Trophoblast cell (in vitro differentiated cells and primary cell): ENCODE measurements at regions not wholly inside any gene's neighbourhood (a gene's known extent, or its start where the extent isn't known, plus 50 kb on each side); places are given as distances from the start of the nearest gene placed in this dataset.

Source experiments
- DNase-seq, 2 donors: peaks; one replicate each; pipeline ENCODE4 v3.0.0-alpha.2; 2016
- H2AFZ ChIP-seq: 2 replicates; pipeline ENCODE4 v1.6.1; 2013; ENCODE audit warnings: low read length, moderate library complexity, mild to moderate bottlenecking; ENCODE audit not compliant: insufficient read depth, poor library complexity
- H2AK5ac ChIP-seq: 2 replicates; pipeline ENCODE4 v1.6.1; 2013; ENCODE audit warnings: mild to moderate bottlenecking, low read length
- H2BK120ac ChIP-seq: 2 replicates; pipeline ENCODE4 v1.6.1; 2013; ENCODE audit warnings: low read length, mild to moderate bottlenecking, moderate library complexity; ENCODE audit not compliant: insufficient read depth, poor library complexity
- H2BK12ac ChIP-seq: 2 replicates; pipeline ENCODE4 v1.6.1; 2013; ENCODE audit warnings: mild to moderate bottlenecking, low read length, moderate library complexity
- H2BK5ac ChIP-seq: 2 replicates; pipeline ENCODE4 v1.6.1; 2013; ENCODE audit warnings: low read length, low read depth, moderate library complexity, mild to moderate bottlenecking; ENCODE audit not compliant: poor library complexity
- H3K14ac ChIP-seq: 2 replicates; pipeline ENCODE4 v1.6.1; 2013; ENCODE audit warnings: mild to moderate bottlenecking, low read length
- H3K18ac ChIP-seq: 2 replicates; pipeline ENCODE4 v1.6.1; 2013; ENCODE audit warnings: mild to moderate bottlenecking, low read length
- H3K23ac ChIP-seq: 2 replicates; pipeline ENCODE4 v1.6.1; 2013; ENCODE audit warnings: low read length
- H3K27ac ChIP-seq: 2 replicates; pipeline ENCODE4 v1.5.1; 2013; ENCODE audit warnings: low read depth, mild to moderate bottlenecking, inconsistent platforms, low read length, moderate library complexity
- H3K27me3 ChIP-seq: 2 replicates; pipeline ENCODE4 v1.6.1; 2013; ENCODE audit warnings: inconsistent platforms, mild to moderate bottlenecking, low read length, moderate library complexity; ENCODE audit not compliant: insufficient read depth
- H3K36me3 ChIP-seq, 2 experiments: 1 replicate in 1 of 2; 2 replicates in 1 of 2; pipeline ENCODE4 v1.6.1; 2013; ENCODE audit warnings: low read length in 2 of 2, mild to moderate bottlenecking in 2 of 2, moderate library complexity in 1 of 2; ENCODE audit not compliant: insufficient read depth in 2 of 2, control insufficient read depth in 1 of 2
- H3K4ac ChIP-seq: 2 replicates; pipeline ENCODE4 v1.6.1; 2013; ENCODE audit warnings: low read depth, mild to moderate bottlenecking, low read length, moderate library complexity
- H3K4me1 ChIP-seq, 2 experiments: 1 replicate in 1 of 2; 2 replicates in 1 of 2; pipeline ENCODE4 v1.6.1; 2013; ENCODE audit warnings: low read length in 2 of 2, mild to moderate bottlenecking in 2 of 2, moderate library complexity in 1 of 2; ENCODE audit not compliant: insufficient read depth in 2 of 2, control insufficient read depth in 1 of 2
- H3K4me2 ChIP-seq: 2 replicates; pipeline ENCODE4 v1.6.1; 2013; ENCODE audit warnings: inconsistent platforms, mild to moderate bottlenecking, low read length, moderate library complexity
- H3K4me3 ChIP-seq: 2 replicates; pipeline ENCODE4 v1.5.1; 2013; ENCODE audit warnings: mild to moderate bottlenecking, low read depth, low read length, inconsistent platforms
- H3K79me1 ChIP-seq: one replicate; pipeline ENCODE4 v1.6.1; 2013; ENCODE audit warnings: low read length
- H3K79me2 ChIP-seq: 2 replicates; pipeline ENCODE4 v1.6.1; 2013; ENCODE audit warnings: low read length, mild to moderate bottlenecking; ENCODE audit not compliant: control insufficient read depth, insufficient read depth, poor library complexity
- H3K9ac ChIP-seq: 2 replicates; pipeline ENCODE4 v1.6.1; 2013; ENCODE audit warnings: mild to moderate bottlenecking, low read length
- H3K9me3 ChIP-seq: 2 replicates; pipeline ENCODE4 v1.6.1; 2013; ENCODE audit warnings: low read depth, mild to moderate bottlenecking, control low read depth, inconsistent platforms, low read length; ENCODE audit not compliant: insufficient read depth
- H4K12ac ChIP-seq: 2 replicates; pipeline ENCODE4 v1.6.1; 2013; ENCODE audit warnings: low read depth, mild to moderate bottlenecking, low read length, moderate library complexity
- H4K8ac ChIP-seq: 2 replicates; pipeline ENCODE4 v1.6.1; 2013; ENCODE audit warnings: low read depth, mild to moderate bottlenecking, low read length, moderate library complexity
- H4K91ac ChIP-seq: one replicate; pipeline ENCODE4 v1.6.1; 2013; ENCODE audit warnings: low read depth, mild to moderate bottlenecking, low read length, moderate library complexity
- WGBS: extraction: QIAGEN DNeasy Blood & Tissue Kit; methylation state at CpG from one replicate; pipeline ENCODE4 v1.1.7; 2013; ENCODE audit warnings: missing lambda C conversion rate; ENCODE audit not compliant: insufficient read length, insufficient coverage; ENCODE audit errors: extremely low coverage; 5-methylcytosine and 5-hydroxymethylcytosine counted together

GRCh38 chr10:4546931-4547330, 279.1 kb upstream of the AKR1E2 start:
- no peak overlapping the region for H3K4ac ChIP-seq
- no peak overlapping the region for H3K27ac ChIP-seq
- DNase-seq: no peak
- H3K9ac ChIP-seq: no peak overlapping the region
- no peak overlapping the region for H3K23ac ChIP-seq
- H3K79me2 ChIP-seq: no peaks in the 10 kb centered on the region
- peaks cover under 1% of the 10 kb centered on the region for H3K9me3 ChIP-seq
- H3K79me1 ChIP-seq: no peaks in the 10 kb centered on the region
- no peak overlapping the region for H3K4me3 ChIP-seq
- no peak overlapping the region for H2AK5ac ChIP-seq
- no peaks in the 10 kb centered on the region for H3K36me3 ChIP-seq
- H3K27me3 ChIP-seq: no peaks in the 10 kb centered on the region
- H4K12ac ChIP-seq: no peak overlapping the region
- H3K18ac ChIP-seq: no peak overlapping the region
- H2BK120ac ChIP-seq: no peak overlapping the region
- H4K91ac ChIP-seq: no peak overlapping the region
- H3K4me2 ChIP-seq: no peak overlapping the region
- H2AFZ ChIP-seq: no peak overlapping the region
- WGBS: no CpG with 5 or more reads among the region's 1 CpG
- no peak overlapping the region for H2BK12ac ChIP-seq
- no peak overlapping the region for H3K14ac ChIP-seq
- H2BK5ac ChIP-seq: no peak overlapping the region
- no peak overlapping the region for H4K8ac ChIP-seq
- no peaks in the 10 kb centered on the region for H3K4me1 ChIP-seq

GRCh38 chr10:4546500-4546899, 279.5 kb upstream of the AKR1E2 start:
- no peak overlapping the region for H3K23ac ChIP-seq
- H3K27me3 ChIP-seq: no peaks in the 10 kb centered on the region
- no CpG with 5 or more reads among the region's 7 CpGs for WGBS
- no peak overlapping the region for H3K27ac ChIP-seq
- no peak overlapping the region for H4K91ac ChIP-seq
- H4K8ac ChIP-seq: no peak overlapping the region
- H2AFZ ChIP-seq: no peak overlapping the region
- no peak overlapping the region for H4K12ac ChIP-seq
- no peak for DNase-seq
- H3K9me3 ChIP-seq: peaks cover 2% of the 10 kb centered on the region
- no peaks in the 10 kb centered on the region for H3K36me3 ChIP-seq
- H2BK120ac ChIP-seq: no peak overlapping the region
- H3K9ac ChIP-seq: no peak overlapping the region
- H3K79me2 ChIP-seq: no peaks in the 10 kb centered on the region
- H3K4me3 ChIP-seq: no peak overlapping the region
- H2AK5ac ChIP-seq: no peak overlapping the region
- no peak overlapping the region for H3K4ac ChIP-seq
- H3K79me1 ChIP-seq: no peaks in the 10 kb centered on the region
- no peak overlapping the region for H3K18ac ChIP-seq
- H3K14ac ChIP-seq: no peak overlapping the region
- H3K4me1 ChIP-seq: peaks cover under 1% of the 10 kb centered on the region in 2 experiments
- no peak overlapping the region for H3K4me2 ChIP-seq
- no peak overlapping the region for H2BK5ac ChIP-seq
- no peak overlapping the region for H2BK12ac ChIP-seq

DNA sequence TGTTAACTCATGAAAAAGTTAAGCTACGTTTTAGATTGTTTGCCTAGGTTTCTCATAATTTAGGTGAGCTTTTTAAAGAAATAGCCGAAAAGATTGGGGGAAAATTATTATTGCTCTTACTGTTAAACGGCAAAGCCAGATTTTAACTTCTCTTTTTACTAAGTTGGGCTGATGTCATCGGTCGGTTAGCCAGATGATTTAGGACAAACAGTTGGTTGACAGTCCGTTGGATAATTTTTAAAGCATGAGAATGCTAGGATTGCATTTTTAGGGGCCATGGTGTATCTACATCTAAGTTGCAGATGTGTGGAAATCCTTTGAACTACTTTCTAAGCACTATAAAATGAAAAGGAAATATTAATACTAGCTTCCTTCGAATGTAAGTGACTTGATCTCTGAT, 280.9 kb upstream of the AKR1E2 start:
- Histone ChIP-seq H3K23ac (no peak overlapping the region), H3K36me3 (no peaks in the 10 kb centered on the region), H2BK12ac (no peak overlapping the region), H3K18ac (no peak overlapping the region), H3K79me2 (no peaks in the 10 kb centered on the region), H3K9ac (no peak overlapping the region), H3K4me2 (no peak overlapping the region), H4K12ac (no peak overlapping the region), H4K8ac (no peak overlapping the region), H3K9me3 (peaks cover 2% of the 10 kb centered on the region), H2BK120ac (no peak overlapping the region), H3K4ac (no peak overlapping the region), H4K91ac (no peak overlapping the region), H2AK5ac (no peak overlapping the region), H3K27me3 (no peaks in the 10 kb centered on the region), H3K14ac (no peak overlapping the region), H2AFZ (no peak overlapping the region), H3K79me1 (no peaks in the 10 kb centered on the region), H3K4me1 (peaks cover 3 to 4% of the 10 kb centered on the region in 2 experiments), H3K27ac (no peak overlapping the region), H2BK5ac (no peak overlapping the region), H3K4me3 (no peak overlapping the region)
- no peak for DNase-seq
- WGBS: no CpG with 5 or more reads among the region's 7 CpGs

- H3K36me3 ChIP-seq: no peaks in the 10 kb centered on the region
- WGBS: no CpG with 5 or more reads among the region's 7 CpGs
- no peak overlapping the region for H4K91ac ChIP-seq
- H2BK5ac ChIP-seq: no peak overlapping the region
- no peak overlapping the region for H3K4me3 ChIP-seq
- H4K8ac ChIP-seq: no peak overlapping the region
- H3K18ac ChIP-seq: no peak overlapping the region
- H3K23ac ChIP-seq: no peak overlapping the region
- H4K12ac ChIP-seq: no peak overlapping the region
- H3K9ac ChIP-seq: no peak overlapping the region
- no peak overlapping the region for H2AK5ac ChIP-seq
- H3K4ac ChIP-seq: no peak overlapping the region
- peaks cover 3 to 4% of the 10 kb centered on the region in 2 experiments for H3K4me1 ChIP-seq
- no peak overlapping the region for H2AFZ ChIP-seq
- H3K9me3 ChIP-seq: peaks cover 5% of the 10 kb centered on the region
- no peak overlapping the region for H3K14ac ChIP-seq
- no peak overlapping the region for H3K4me2 ChIP-seq
- H2BK120ac ChIP-seq: no peak overlapping the region
- no peaks in the 10 kb centered on the region for H3K79me2 ChIP-seq
- DNase-seq: peak in 1 of 2 donors; percentile 10
- H3K79me1 ChIP-seq: no peaks in the 10 kb centered on the region
- H3K27ac ChIP-seq: no peak overlapping the region
- no peak overlapping the region for H2BK12ac ChIP-seq
- no peaks in the 10 kb centered on the region for H3K27me3 ChIP-seq
Observed at GRCh38 chr10:4543938-4544533, 282.0 kb upstream of the AKR1E2 start.
